Mammary epithelial cell (primary cell): ENCODE measurements at regions not wholly inside any gene's neighbourhood (a gene's known extent, or its start where the extent isn't known, plus 50 kb on each side); places are given as distances from the start of the nearest gene placed in this dataset.

Source experiments
- EZH2 ChIP-seq: IDR thresholded peaks from 2 replicates; pipeline ENCODE4 v1.6.1; 2012; ENCODE audit warnings: low read length, inconsistent platforms, borderline replicate concordance
- TF ChIP-seq, protein P1 (sequence below), 2 donors: IDR thresholded peaks in 1 of 2; conservative IDR thresholded peaks in 1 of 2; 2 replicates each; pipeline ENCODE4 v1.5.1; 2011 to 2012; ENCODE audit warnings: inconsistent platforms in 2 of 2, low read length in 2 of 2, mild to moderate bottlenecking in 2 of 2, control low read depth in 1 of 2, low read depth in 1 of 2; ENCODE audit not compliant: insufficient read depth in 1 of 2; ENCODE audit errors: extremely low read depth in 1 of 2

DNA sequence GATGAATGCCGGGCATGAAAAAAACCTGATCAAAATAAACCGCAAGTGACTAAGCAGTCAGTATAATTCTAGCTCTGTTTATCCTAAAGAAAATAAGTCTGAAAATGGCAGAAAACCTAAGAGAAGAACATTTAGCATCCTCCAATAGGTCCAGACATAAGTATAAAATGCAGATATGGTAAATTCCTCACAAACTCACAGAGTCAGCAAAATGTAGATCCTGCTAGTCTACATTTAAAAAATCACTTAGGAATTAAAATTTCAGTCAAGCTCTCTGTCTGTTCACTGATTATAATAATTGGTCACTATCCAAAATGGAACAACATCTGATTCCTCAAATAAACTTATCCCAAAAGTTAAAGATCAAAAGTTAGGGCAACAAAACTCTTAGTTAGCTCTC, 95.1 kb downstream of the DIO2 start:
- TF ChIP-seq, protein P1, sequence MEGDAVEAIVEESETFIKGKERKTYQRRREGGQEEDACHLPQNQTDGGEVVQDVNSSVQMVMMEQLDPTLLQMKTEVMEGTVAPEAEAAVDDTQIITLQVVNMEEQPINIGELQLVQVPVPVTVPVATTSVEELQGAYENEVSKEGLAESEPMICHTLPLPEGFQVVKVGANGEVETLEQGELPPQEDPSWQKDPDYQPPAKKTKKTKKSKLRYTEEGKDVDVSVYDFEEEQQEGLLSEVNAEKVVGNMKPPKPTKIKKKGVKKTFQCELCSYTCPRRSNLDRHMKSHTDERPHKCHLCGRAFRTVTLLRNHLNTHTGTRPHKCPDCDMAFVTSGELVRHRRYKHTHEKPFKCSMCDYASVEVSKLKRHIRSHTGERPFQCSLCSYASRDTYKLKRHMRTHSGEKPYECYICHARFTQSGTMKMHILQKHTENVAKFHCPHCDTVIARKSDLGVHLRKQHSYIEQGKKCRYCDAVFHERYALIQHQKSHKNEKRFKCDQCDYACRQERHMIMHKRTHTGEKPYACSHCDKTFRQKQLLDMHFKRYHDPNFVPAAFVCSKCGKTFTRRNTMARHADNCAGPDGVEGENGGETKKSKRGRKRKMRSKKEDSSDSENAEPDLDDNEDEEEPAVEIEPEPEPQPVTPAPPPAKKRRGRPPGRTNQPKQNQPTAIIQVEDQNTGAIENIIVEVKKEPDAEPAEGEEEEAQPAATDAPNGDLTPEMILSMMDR (conservative IDR thresholded peaks at IDR 0.05 in 1 of 2, IDR thresholded peaks at IDR 0.05 in 1 of 2; ENCODE audit: extremely low read depth in 1 of 2, insufficient read depth in 1 of 2, low read depth in 1 of 2, low read length in 2 of 2) = no peak
- no peak for TF ChIP-seq EZH2
